K562 (cell line): ENCODE measurements at regions not wholly inside any gene's neighbourhood (a gene's known extent, or its start where the extent isn't known, plus 50 kb on each side); places are given as distances from the start of the nearest gene placed in this dataset.

Experiments used
- ATAC-seq: fragments of 200-7000 bp; cut with Tn5 transposase; 3 replicates; pipeline ENCODE4 v1.9.1; 2020; ENCODE audit warnings: moderate library complexity
- BruUV-seq: library from RNA; stranded (reverse); fragments of 400-500 nt; replicated peaks from 2 replicates; lab custom pipeline; 2021; lab: Mats Ljungman, UMichigan
- CTCF ChIA-PET: fragments of 300-600 bp; formaldehyde crosslinking; extraction: SDS; loops from one replicate; lab custom pipeline; 2021; ENCODE audit warnings: low intra/inter-chr PET ratio; lab: Yijun Ruan, JAX
- POLR2A ChIA-PET: fragments of 300-600, 350-650 bp; sonication (Branson Sonifier 250); formaldehyde crosslinking; extraction: SDS; loops from one replicate; lab custom pipeline; 2021; ENCODE audit warnings: antibody characterized with exemption, inconsistent platforms; lab: Yijun Ruan, JAX
- DNase-seq, 4 experiments: peaks; one replicate each; pipeline versions ENCODE4 v3.0.0 to v3.0.0-alpha.2; 2011 to 2018; ENCODE audit warnings: low spot score in 3 of 4, mixed read lengths in 3 of 4; ENCODE audit errors: extremely low read depth in 1 of 4
- FAIRE-seq: peaks from 2 replicates; lab custom pipeline; 2011; peaks lifted over from hg19 to GRCh38; lab: Jason Lieb, UNC
- H2AFZ ChIP-seq: 2 replicates; pipeline ENCODE4 v1.6.0; 2011; ENCODE audit warnings: low read depth, low read length, control low read depth, inconsistent platforms
- H3K27ac ChIP-seq: fragments of 200-600 bp; 3 replicates; pipeline ENCODE4 v1.8.0; 2011; ENCODE audit warnings: low read depth, mild to moderate bottlenecking, control low read depth, inconsistent platforms, low read length, moderate library complexity, mixed read lengths; ENCODE audit errors: extremely low read depth
- H3K27me3 ChIP-seq, 2 experiments: fragments of 300-600 bp in 1 of 2; 2 replicates in 1 of 2; 3 replicates in 1 of 2; pipeline versions ENCODE4 v1.6.0 to v1.8.0; 2011; ENCODE audit warnings: inconsistent platforms in 2 of 2, low read length in 2 of 2, mild to moderate bottlenecking in 1 of 2, mixed read lengths in 1 of 2, moderate library complexity in 1 of 2; ENCODE audit not compliant: control insufficient read depth in 2 of 2, insufficient read depth in 2 of 2
- H3K36me3 ChIP-seq: fragments of 300-600 bp; 3 replicates; pipeline ENCODE4 v1.8.0; 2011; ENCODE audit warnings: mild to moderate bottlenecking, low read length, inconsistent platforms; ENCODE audit not compliant: control insufficient read depth, insufficient read depth
- H3K4me1 ChIP-seq, 2 experiments: fragments of 200-600 bp in 1 of 2; replicated peaks in 1 of 2; 2 replicates in 1 of 2; 3 replicates in 1 of 2; pipeline versions ENCODE4 v1.5.1 to v1.8.0; 2011; ENCODE audit warnings: inconsistent platforms in 2 of 2, low read length in 2 of 2, mild to moderate bottlenecking in 1 of 2, mixed read lengths in 1 of 2, moderate library complexity in 1 of 2; ENCODE audit not compliant: control insufficient read depth in 2 of 2, insufficient read depth in 2 of 2
- H3K4me2 ChIP-seq: 2 replicates; pipeline ENCODE4 v1.6.1; 2011; ENCODE audit warnings: low read length, control low read depth, inconsistent platforms, mixed read lengths; ENCODE audit not compliant: insufficient read depth
- H3K4me3 ChIP-seq: fragments of 200-600 bp; sonication (generic), shearing (Covaris generic); 2 replicates; pipeline ENCODE4 v1.5.1; 2016; ENCODE audit warnings: control low read depth, inconsistent platforms
- H3K79me2 ChIP-seq: fragments of 200-600 bp; 3 replicates; pipeline ENCODE4 v1.8.0; 2011; ENCODE audit warnings: low read length, inconsistent platforms; ENCODE audit not compliant: control insufficient read depth, insufficient read depth
- H3K9ac ChIP-seq, 2 experiments: 2 replicates each; pipeline versions ENCODE4 v1.6.0 to v1.6.1; 2011; ENCODE audit warnings: low read depth in 2 of 2, low read length in 2 of 2, control low read depth in 1 of 2, inconsistent platforms in 1 of 2, mild to moderate bottlenecking in 1 of 2, mixed read lengths in 1 of 2; ENCODE audit not compliant: insufficient read depth in 1 of 2
- H3K9me1 ChIP-seq: one replicate; pipeline ENCODE4 v1.6.0; 2011; ENCODE audit warnings: inconsistent platforms, mild to moderate bottlenecking, low read length, moderate library complexity; ENCODE audit not compliant: control insufficient read depth, insufficient read depth
- H3K9me3 ChIP-seq: replicated peaks from 2 replicates; pipeline ENCODE4 v1.5.1; 2011; ENCODE audit warnings: low read depth, low read length, inconsistent platforms; ENCODE audit not compliant: control insufficient read depth, insufficient read depth
- H4K20me1 ChIP-seq: replicated peaks from 2 replicates; pipeline ENCODE4 v1.6.1; 2011; ENCODE audit warnings: low read length, inconsistent platforms, mixed read lengths; ENCODE audit not compliant: control insufficient read depth, insufficient read depth
- CBX1 ChIP-seq: sonication (generic); IDR thresholded peaks from 2 replicates; pipeline ENCODE4 v1.6.1; 2016; ENCODE audit warnings: antibody characterized with exemption, low read depth, mild to moderate bottlenecking
- CCAR2 ChIP-seq: fragments of 200-400 bp; formaldehyde crosslinking; IDR thresholded peaks from 2 replicates; pipeline ENCODE4 v1.6.1; 2017; ENCODE audit warnings: mild to moderate bottlenecking, low read depth, low read length
- ILF3 ChIP-seq: fragments of 450-650 bp; IDR thresholded peaks from 2 replicates; pipeline ENCODE4 v1.6.1; 2018; ENCODE audit warnings: antibody characterized with exemption, mild to moderate bottlenecking, moderate library complexity, borderline replicate concordance
- SRF ChIP-seq, 2 experiments: fragments of 250-450, 450-650 bp in 1 of 2; sonication (Bioruptor Pico) in 1 of 2; sonication (generic) in 1 of 2; formaldehyde crosslinking; IDR thresholded peaks; 2 replicates each; pipeline versions ENCODE4 v1.5.0 to v1.5.1; 2020 to 2022; ENCODE audit warnings: mild to moderate bottlenecking in 1 of 2, missing genetic modification reagents in 1 of 2
- ZNF263 ChIP-seq: sonication (generic); formaldehyde crosslinking; IDR thresholded peaks from 2 replicates; pipeline ENCODE4 v1.8.0; 2022; ENCODE audit warnings: mild to moderate bottlenecking, missing genetic modification reagents, borderline replicate concordance
- ZNF57 ChIP-seq: fragments of 450-650 bp; formaldehyde crosslinking; IDR thresholded peaks from 2 replicates; pipeline ENCODE4 v1.4.0; 2020; ENCODE audit warnings: mild to moderate bottlenecking, moderate library complexity
- WGBS: fragments of 100-300 bp; shearing (Covaris generic); methylation state at CpG from one replicate; pipeline ENCODE4 v1.1.6; 2016; ENCODE audit warnings: low coverage, mixed read lengths; ENCODE audit not compliant: insufficient coverage; ENCODE audit errors: missing lambda C conversion rate; 5-methylcytosine and 5-hydroxymethylcytosine counted together
- in situ Hi-C: fragments of 300-500 bp; cut with MboI; formaldehyde crosslinking; loops from 4 replicates; pipeline ENCODE4 v1.15.0; 2018; ENCODE audit warnings: inconsistent platforms, mixed read lengths
- intact Hi-C: fragments of 100-400 bp; cut with micrococcal nuclease; formaldehyde crosslinking; loops from 2 replicates; pipeline ENCODE4 v1.14.2; 2022
- TF ChIP-seq, protein P1 (sequence below): fragments of 450-650 bp; conservative IDR thresholded peaks from 2 replicates; pipeline ENCODE4 v1.6.1; 2016; ENCODE audit warnings: missing genetic modification characterization, low read depth, mild to moderate bottlenecking, control low read depth, missing compliant biosample characterization
- TF ChIP-seq, protein P2 (sequence below): sonication (generic); formaldehyde crosslinking; IDR thresholded peaks from 2 replicates; pipeline ENCODE4 v1.8.0; 2022; ENCODE audit warnings: mild to moderate bottlenecking, missing genetic modification reagents
- TF ChIP-seq, protein P3 (sequence below): fragments of 250-450 bp; sonication (Bioruptor Pico); IDR thresholded peaks from 2 replicates; pipeline ENCODE4 v1.4.0; 2020; ENCODE audit warnings: mild to moderate bottlenecking, moderate library complexity

DNA sequence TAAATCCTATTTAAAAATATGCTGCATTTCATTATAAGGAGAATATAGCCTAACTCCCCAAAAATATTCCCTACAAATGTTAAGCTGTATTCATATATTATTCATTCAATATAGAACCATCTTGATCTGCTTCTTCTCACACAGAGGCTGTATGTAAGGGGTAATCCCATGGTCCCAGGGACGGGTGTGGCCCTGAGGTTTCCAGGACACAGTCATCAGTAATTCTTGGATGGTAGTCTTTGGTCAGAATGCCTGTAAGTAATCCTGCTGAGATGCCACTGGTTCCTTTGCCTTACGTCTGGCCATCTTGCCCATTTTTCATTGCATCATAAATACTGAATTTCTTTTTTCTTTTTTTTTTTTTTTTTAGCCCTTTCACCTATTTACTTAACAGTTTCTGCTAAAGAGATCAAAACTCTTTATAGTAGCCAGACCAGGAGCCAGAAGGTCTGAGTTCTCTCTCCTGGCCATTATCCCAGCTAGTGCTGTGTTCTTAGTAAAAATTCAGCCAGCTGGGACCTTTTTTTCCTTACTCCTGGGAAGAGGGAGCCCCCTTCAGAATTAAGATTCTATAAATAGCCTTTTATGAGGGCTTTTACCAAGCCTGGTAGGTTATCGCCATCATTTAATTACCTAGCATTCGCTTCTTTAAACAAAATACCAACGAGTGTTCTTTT lies 134.9 kb downstream of the SOX11 start:
- H3K36me3 ChIP-seq: no peaks in the 10 kb centered on the region
- no peaks in the 10 kb centered on the region for H3K27me3 ChIP-seq
- ChIA-PET POLR2A (no interaction called here), CTCF (no interaction called here)
- H3K4me1 ChIP-seq: no peaks in the 10 kb centered on the region
- TF ChIP-seq, protein P1, sequence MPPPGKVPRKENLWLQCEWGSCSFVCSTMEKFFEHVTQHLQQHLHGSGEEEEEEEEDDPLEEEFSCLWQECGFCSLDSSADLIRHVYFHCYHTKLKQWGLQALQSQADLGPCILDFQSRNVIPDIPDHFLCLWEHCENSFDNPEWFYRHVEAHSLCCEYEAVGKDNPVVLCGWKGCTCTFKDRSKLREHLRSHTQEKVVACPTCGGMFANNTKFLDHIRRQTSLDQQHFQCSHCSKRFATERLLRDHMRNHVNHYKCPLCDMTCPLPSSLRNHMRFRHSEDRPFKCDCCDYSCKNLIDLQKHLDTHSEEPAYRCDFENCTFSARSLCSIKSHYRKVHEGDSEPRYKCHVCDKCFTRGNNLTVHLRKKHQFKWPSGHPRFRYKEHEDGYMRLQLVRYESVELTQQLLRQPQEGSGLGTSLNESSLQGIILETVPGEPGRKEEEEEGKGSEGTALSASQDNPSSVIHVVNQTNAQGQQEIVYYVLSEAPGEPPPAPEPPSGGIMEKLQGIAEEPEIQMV (tag): no peak
- TF ChIP-seq ZNF263 (CRISPR knock-in tag) (no peak), SRF (CRISPR knock-in tag; IDR thresholded peaks at IDR 0.05) (no peak), CBX1 (no peak), ZNF57 (CRISPR knock-in tag) (no peak), ILF3 (no peak), CCAR2 (no peak)
- TF ChIP-seq, protein P2, sequence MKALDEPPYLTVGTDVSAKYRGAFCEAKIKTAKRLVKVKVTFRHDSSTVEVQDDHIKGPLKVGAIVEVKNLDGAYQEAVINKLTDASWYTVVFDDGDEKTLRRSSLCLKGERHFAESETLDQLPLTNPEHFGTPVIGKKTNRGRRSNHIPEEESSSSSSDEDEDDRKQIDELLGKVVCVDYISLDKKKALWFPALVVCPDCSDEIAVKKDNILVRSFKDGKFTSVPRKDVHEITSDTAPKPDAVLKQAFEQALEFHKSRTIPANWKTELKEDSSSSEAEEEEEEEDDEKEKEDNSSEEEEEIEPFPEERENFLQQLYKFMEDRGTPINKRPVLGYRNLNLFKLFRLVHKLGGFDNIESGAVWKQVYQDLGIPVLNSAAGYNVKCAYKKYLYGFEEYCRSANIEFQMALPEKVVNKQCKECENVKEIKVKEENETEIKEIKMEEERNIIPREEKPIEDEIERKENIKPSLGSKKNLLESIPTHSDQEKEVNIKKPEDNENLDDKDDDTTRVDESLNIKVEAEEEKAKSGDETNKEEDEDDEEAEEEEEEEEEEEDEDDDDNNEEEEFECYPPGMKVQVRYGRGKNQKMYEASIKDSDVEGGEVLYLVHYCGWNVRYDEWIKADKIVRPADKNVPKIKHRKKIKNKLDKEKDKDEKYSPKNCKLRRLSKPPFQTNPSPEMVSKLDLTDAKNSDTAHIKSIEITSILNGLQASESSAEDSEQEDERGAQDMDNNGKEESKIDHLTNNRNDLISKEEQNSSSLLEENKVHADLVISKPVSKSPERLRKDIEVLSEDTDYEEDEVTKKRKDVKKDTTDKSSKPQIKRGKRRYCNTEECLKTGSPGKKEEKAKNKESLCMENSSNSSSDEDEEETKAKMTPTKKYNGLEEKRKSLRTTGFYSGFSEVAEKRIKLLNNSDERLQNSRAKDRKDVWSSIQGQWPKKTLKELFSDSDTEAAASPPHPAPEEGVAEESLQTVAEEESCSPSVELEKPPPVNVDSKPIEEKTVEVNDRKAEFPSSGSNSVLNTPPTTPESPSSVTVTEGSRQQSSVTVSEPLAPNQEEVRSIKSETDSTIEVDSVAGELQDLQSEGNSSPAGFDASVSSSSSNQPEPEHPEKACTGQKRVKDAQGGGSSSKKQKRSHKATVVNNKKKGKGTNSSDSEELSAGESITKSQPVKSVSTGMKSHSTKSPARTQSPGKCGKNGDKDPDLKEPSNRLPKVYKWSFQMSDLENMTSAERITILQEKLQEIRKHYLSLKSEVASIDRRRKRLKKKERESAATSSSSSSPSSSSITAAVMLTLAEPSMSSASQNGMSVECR (CRISPR knock-in tag): no peak
- TF ChIP-seq, protein P3, sequence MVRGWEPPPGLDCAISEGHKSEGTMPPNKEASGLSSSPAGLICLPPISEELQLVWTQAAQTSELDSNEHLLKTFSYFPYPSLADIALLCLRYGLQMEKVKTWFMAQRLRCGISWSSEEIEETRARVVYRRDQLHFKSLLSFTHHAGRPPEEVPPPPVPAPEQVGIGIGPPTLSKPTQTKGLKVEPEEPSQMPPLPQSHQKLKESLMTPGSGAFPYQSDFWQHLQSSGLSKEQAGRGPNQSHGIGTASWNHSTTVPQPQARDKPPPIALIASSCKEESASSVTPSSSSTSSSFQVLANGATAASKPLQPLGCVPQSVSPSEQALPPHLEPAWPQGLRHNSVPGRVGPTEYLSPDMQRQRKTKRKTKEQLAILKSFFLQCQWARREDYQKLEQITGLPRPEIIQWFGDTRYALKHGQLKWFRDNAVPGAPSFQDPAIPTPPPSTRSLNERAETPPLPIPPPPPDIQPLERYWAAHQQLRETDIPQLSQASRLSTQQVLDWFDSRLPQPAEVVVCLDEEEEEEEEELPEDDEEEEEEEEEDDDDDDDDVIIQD (CRISPR knock-in tag): no peak
- no peaks in the 10 kb centered on the region for H4K20me1 ChIP-seq
- no peaks in the 10 kb centered on the region for H3K79me2 ChIP-seq
- WGBS: 0% methylated on average over 5 of the region's 5 CpGs
- no peak overlapping the region for H3K27ac ChIP-seq
- H3K4me3 ChIP-seq: no peak overlapping the region
- H3K4me2 ChIP-seq: no peak overlapping the region
- no peak overlapping the region for H3K9ac ChIP-seq
- H2AFZ ChIP-seq: no peak overlapping the region
- no peaks in the 10 kb centered on the region for H3K9me3 ChIP-seq
- ATAC-seq (no peak), DNase-seq (no peak), FAIRE-seq (no peak)
- BruUV-seq: no TSS peak
- intact Hi-C loops (no loop called here), in situ Hi-C loops (no loop called here)
- H3K9me1 ChIP-seq: no peaks in the 10 kb centered on the region
